ENCODE measurements at regions not wholly inside any gene's neighbourhood (a gene's known extent, or its start where the extent isn't known, plus 50 kb on each side); places are given as distances from the start of the nearest gene placed in this dataset.

DNA sequence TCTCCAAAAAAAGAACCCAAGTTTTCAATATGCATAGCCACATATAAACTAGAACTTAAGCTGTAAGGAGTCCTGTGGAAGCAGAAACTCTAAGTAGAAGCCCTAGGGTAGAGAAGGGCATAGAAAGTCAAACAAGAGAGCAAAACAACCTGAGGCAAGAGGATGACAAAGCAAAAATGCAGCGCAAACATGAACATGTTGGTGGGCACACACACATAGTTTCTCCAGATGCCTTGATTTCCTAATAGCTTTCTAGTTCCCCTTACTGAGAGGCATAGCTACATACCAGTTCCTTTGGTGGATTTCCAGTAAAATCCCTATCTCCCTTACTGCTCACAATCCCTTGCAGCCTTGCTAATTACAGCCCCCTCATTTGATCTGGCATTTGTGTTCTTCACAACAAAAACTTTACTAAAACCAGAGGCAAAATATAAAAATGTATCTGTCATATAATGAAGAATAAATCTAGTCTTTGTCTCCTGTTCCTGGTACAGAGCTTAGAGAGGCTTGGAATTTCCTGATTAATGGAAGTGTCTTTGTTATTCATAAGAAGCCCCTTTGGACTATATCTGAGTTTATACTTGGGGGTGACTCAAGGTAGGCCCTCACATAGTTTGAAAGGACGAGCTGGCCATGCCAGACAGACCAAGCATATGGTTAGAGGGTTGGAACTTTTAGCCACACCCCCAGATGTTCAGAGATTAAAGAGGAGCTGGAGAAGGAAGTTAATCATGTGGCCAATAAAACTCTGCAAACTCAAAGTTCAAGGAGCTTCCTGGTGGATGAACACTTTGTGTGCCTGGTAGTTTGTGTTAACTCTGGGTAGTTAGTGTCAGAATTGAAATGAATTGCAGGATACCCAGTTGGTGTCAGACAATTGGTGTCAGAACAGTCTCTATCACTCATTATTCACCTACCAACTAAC, 52.7 kb upstream of the ZCCHC13 start:
- peak; percentile 87 for DNase-seq (ENCODE audit: low read depth)
- TF ChIP-seq, protein P1, sequence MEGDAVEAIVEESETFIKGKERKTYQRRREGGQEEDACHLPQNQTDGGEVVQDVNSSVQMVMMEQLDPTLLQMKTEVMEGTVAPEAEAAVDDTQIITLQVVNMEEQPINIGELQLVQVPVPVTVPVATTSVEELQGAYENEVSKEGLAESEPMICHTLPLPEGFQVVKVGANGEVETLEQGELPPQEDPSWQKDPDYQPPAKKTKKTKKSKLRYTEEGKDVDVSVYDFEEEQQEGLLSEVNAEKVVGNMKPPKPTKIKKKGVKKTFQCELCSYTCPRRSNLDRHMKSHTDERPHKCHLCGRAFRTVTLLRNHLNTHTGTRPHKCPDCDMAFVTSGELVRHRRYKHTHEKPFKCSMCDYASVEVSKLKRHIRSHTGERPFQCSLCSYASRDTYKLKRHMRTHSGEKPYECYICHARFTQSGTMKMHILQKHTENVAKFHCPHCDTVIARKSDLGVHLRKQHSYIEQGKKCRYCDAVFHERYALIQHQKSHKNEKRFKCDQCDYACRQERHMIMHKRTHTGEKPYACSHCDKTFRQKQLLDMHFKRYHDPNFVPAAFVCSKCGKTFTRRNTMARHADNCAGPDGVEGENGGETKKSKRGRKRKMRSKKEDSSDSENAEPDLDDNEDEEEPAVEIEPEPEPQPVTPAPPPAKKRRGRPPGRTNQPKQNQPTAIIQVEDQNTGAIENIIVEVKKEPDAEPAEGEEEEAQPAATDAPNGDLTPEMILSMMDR (conservative IDR thresholded peaks at IDR 0.05; ENCODE audit: low read depth, low read length) = no peak

DNA sequence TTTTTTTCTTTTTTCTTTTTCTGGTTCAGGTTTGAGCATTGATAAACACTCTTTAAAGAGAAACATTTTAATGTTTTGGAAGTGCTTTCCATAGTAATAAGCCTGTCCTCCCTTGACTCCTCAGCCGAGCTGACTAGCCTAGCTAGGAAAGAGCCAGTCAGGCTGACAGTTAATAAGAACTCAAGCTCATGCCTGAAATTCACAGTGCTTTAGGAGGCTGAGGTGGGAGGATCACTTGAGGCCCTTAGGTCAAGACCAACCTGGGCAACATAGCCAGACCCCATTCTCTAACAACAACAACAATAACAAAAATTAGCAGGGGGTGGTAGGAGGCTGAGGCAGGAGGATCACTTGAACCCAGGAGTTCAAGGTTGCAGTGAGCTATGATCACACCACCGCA, 53.4 kb upstream of the ZCCHC13 start:
- no peak overlapping the region for H3K4me3 ChIP-seq (ENCODE audit: low read depth, low read length)
- TF ChIP-seq, protein P1 (conservative IDR thresholded peaks at IDR 0.05; ENCODE audit: low read depth, low read length) = no peak
- DNase-seq (ENCODE audit: low read depth) = peak; percentile 34

More for the DNA sequence above, 52.7 kb upstream of the ZCCHC13 start:
- no peak overlapping the region for H3K4me3 ChIP-seq (ENCODE audit: low read depth, low read length)

GRCh38 chrX:74249963-74250362, 54.0 kb upstream of the ZCCHC13 start:
- no peak overlapping the region for H3K4me3 ChIP-seq (ENCODE audit: low read depth, low read length)
- DNase-seq (ENCODE audit: low read depth) = no peak
- TF ChIP-seq, protein P1 (conservative IDR thresholded peaks at IDR 0.05; ENCODE audit: low read depth, low read length) = no peak

DNA sequence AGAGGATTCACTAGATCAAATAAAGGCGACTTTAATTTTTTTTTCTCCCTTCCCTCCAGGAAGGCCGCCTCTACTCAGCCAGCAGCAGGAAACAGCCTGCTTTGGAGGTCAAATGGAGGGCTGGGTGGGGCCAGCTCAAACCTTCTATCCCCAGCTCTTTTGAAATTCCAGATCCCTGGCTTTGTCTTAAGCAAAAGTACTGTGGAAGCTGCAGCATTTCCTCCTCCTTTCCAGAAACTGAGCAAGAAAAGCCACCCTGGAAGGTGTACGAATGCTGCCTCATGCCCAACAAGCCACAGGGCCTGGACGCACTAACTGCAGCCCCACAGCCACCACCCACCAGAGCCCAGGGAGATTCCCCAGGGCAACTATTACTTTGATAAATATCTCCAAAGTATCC, 55.1 kb upstream of the ZCCHC13 start:
- peak; percentile 37 for DNase-seq (ENCODE audit: low read depth)
- no peak overlapping the region for H3K4me3 ChIP-seq (ENCODE audit: low read depth, low read length)
- TF ChIP-seq, protein P1 (conservative IDR thresholded peaks at IDR 0.05; ENCODE audit: low read depth, low read length) = no peak

GRCh38 chrX:74246524-74246923, 57.5 kb upstream of the ZCCHC13 start:
- H3K4me3 ChIP-seq (ENCODE audit: low read depth, low read length) = no peak overlapping the region
- TF ChIP-seq, protein P1 (conservative IDR thresholded peaks at IDR 0.05; ENCODE audit: low read depth, low read length) = no peak
- peak; percentile 39 for DNase-seq (ENCODE audit: low read depth)

DNA sequence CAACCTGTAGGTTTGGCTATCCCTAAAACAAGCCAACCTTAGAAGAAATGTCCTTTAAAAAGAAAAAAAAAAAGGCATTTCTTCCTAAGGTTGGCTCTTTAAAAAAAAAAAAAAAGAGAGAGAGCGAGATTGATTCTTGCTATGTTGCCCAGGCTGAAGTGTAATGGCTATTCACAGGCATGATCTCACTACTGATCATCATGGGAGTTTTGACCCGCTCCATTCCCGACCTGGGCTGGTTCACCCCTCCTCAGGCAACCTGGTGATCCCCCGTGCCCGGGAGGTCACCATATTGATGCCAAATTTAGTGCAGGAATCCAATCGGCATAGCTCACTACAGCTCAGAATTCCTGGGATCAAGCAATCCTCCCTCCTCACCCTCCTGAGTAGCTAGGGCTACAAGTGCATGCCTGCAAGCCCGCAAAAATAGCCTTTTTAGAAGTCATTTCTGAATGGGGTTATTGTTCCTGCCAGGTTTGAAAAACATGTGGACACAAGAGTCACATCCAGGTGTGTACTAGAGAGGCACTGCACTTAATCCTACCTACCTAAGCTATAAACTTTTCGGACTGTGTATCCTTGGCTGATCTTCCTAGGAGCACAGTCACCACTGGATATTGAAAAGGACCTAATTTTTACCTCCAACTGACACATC, 61.4 kb upstream of the ZCCHC13 start:
- no peak overlapping the region for H3K4me3 ChIP-seq (ENCODE audit: low read depth, low read length)
- no peak for DNase-seq (ENCODE audit: low read depth)
- TF ChIP-seq, protein P1 (conservative IDR thresholded peaks at IDR 0.05; ENCODE audit: low read depth, low read length) = no peak

Data from choroid plexus epithelial cell (primary cell).